ENCODE measurements at regions not wholly inside any gene's neighbourhood (a gene's known extent, or its start where the extent isn't known, plus 50 kb on each side); places are given as distances from the start of the nearest gene placed in this dataset.

DNA sequence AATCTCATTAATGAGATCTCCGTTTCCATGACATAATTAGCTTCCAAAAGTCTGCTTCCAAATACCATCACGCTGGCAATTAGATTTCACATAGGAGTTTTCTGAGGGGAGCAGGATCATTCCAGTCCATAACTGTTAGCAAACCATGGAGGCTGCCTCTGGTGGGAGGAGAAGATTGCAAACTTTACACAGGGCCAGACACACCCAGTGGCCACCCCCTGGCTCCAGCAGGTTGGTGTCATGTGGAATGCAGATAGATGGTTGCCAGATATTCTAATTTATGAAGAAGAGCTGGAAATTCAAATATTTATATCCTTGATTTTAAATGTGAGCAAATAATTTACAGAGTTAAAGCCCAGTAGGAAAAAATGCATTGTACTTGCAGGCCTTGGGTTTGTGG is 164.2 kb downstream of the ICE1 start:
- H3K36me3 Mint-ChIP-seq (ENCODE audit: low read depth), result no peaks in the 10 kb centered on the region
- no peak overlapping the region for H3K27ac Mint-ChIP-seq (ENCODE audit: unreplicated experiment)
- H3K27me3 Mint-ChIP-seq (ENCODE audit: low read depth), result no peaks in the 10 kb centered on the region
- no peak overlapping the region for H3K4me3 Mint-ChIP-seq
- H3K9me3 Mint-ChIP-seq, result no peaks in the 10 kb centered on the region
- H3K4me1 Mint-ChIP-seq, result no peaks in the 10 kb centered on the region
- TF ChIP-seq, protein P1, sequence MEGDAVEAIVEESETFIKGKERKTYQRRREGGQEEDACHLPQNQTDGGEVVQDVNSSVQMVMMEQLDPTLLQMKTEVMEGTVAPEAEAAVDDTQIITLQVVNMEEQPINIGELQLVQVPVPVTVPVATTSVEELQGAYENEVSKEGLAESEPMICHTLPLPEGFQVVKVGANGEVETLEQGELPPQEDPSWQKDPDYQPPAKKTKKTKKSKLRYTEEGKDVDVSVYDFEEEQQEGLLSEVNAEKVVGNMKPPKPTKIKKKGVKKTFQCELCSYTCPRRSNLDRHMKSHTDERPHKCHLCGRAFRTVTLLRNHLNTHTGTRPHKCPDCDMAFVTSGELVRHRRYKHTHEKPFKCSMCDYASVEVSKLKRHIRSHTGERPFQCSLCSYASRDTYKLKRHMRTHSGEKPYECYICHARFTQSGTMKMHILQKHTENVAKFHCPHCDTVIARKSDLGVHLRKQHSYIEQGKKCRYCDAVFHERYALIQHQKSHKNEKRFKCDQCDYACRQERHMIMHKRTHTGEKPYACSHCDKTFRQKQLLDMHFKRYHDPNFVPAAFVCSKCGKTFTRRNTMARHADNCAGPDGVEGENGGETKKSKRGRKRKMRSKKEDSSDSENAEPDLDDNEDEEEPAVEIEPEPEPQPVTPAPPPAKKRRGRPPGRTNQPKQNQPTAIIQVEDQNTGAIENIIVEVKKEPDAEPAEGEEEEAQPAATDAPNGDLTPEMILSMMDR (conservative IDR thresholded peaks at IDR 0.05), result no peak
- DNase-seq (ENCODE audit: low read depth, low spot score), result no peak

DNA sequence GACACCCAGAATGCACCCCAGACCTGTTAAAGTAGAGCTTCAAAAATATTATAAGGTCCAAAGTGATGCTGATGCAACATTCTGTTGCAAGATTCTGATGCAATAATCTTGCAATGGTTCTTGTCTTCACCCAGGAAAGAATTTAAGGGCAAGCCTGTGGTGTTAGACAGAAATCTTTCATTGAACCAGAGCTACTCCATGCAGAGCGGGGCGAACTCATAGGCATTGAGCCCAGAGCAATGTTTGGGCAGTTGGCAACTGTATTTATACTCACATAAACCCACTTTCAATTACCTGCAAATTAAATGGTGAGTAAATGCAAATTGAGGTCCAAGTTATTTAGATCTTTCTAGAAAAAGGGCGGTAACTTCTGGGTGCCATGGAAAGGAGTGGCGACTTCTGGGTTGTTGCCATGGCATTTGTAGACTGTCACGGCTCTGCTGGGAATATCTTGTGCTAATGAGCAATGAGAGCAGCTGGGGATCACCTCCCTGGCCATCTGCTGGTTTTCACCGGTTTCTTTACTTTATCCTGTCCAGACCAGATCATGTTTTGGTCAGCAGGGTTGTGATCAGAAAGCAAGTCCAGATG is 163.4 kb downstream of the ICE1 start:
- no peaks in the 10 kb centered on the region for H3K27me3 Mint-ChIP-seq (ENCODE audit: low read depth)
- TF ChIP-seq, protein P1 (conservative IDR thresholded peaks at IDR 0.05), result no peak
- H3K4me3 Mint-ChIP-seq, result no peak overlapping the region
- H3K4me1 Mint-ChIP-seq, result no peaks in the 10 kb centered on the region
- H3K27ac Mint-ChIP-seq (ENCODE audit: unreplicated experiment), result peak overlapping the region; percentile 44
- H3K36me3 Mint-ChIP-seq (ENCODE audit: low read depth), result no peaks in the 10 kb centered on the region
- DNase-seq (ENCODE audit: low read depth, low spot score), result no peak
- no peaks in the 10 kb centered on the region for H3K9me3 Mint-ChIP-seq

DNA sequence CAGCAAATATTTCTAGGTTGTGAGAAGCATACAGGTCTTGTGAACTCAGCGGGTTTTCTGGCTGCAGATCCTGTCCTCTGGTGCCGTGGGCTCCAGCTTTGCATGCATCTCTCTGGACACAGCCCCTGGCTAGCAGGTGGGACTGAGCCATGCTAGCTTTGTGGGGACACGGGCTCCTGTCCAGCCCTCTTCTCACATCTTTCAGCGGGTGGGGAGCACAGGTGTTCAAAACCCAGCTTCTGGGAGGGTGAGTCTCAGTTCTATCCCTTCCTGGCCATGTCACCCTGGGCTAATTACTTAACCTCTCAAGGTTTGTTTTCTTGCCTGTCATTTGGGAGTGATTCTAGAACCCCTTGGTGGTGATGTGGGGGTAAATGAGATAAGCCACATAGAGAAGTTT is 162.3 kb downstream of the ICE1 start:
- H3K4me3 Mint-ChIP-seq, result no peak overlapping the region
- TF ChIP-seq, protein P1 (conservative IDR thresholded peaks at IDR 0.05), result no peak
- H3K36me3 Mint-ChIP-seq (ENCODE audit: low read depth), result no peaks in the 10 kb centered on the region
- H3K9me3 Mint-ChIP-seq, result peaks cover 5% of the 10 kb centered on the region
- H3K4me1 Mint-ChIP-seq, result no peaks in the 10 kb centered on the region
- DNase-seq (ENCODE audit: low read depth, low spot score), result no peak
- no peaks in the 10 kb centered on the region for H3K27me3 Mint-ChIP-seq (ENCODE audit: low read depth)
- no peak overlapping the region for H3K27ac Mint-ChIP-seq (ENCODE audit: unreplicated experiment)

DNA sequence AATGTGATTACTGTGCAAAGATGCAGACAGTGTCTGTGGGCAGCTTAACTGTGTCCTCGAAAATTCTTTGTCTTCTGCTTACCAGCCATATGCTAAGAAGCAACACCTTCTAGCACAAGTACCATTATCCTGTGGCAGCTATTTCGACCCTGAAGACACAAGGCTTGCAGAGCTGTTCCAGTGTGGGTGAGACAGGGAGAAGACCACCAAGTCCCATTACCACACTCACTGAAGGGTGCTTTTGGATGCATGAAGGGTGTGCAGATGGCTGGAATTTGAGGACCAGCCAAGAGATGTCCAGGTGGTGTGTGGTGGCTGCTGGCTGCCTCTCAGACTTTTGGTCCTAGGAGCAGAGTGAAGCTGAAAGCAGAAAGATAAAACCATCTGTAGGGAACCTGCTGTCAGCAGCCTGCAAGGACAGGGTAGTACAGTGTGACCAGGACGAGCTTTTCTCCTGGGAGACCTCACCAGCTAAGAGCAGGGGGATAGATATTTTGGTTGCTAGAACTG is 161.8 kb downstream of the ICE1 start:
- no peak overlapping the region for H3K4me3 Mint-ChIP-seq
- no peaks in the 10 kb centered on the region for H3K36me3 Mint-ChIP-seq (ENCODE audit: low read depth)
- no peak for DNase-seq (ENCODE audit: low read depth, low spot score)
- H3K27me3 Mint-ChIP-seq (ENCODE audit: low read depth), result no peaks in the 10 kb centered on the region
- TF ChIP-seq, protein P1 (conservative IDR thresholded peaks at IDR 0.05), result no peak
- H3K27ac Mint-ChIP-seq (ENCODE audit: unreplicated experiment), result no peak overlapping the region
- no peaks in the 10 kb centered on the region for H3K4me1 Mint-ChIP-seq
- peaks cover 5% of the 10 kb centered on the region for H3K9me3 Mint-ChIP-seq

DNA sequence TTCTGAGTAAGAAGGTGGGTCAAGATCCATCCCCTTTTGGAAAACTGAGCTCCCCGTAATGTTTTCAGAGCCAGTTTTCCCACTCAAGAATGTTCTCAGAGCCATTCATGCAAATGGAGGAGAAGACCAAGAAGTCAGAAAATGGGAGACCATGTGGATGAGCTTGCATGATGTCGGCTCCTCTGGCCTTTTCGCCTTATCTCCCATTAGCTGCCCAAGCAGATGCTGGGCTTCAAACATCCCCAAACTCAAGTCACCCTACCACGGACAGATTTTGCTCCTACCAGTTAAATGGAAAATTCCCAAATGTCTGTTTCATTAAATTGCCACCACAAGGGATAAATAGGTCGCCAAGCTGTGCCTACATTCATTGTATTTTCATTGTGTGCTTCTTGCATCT is 161.4 kb downstream of the ICE1 start:
- H3K4me3 Mint-ChIP-seq, result no peak overlapping the region
- H3K27ac Mint-ChIP-seq (ENCODE audit: unreplicated experiment), result no peak overlapping the region
- H3K36me3 Mint-ChIP-seq (ENCODE audit: low read depth), result no peaks in the 10 kb centered on the region
- DNase-seq (ENCODE audit: low read depth, low spot score), result no peak
- peaks cover 5% of the 10 kb centered on the region for H3K9me3 Mint-ChIP-seq
- no peaks in the 10 kb centered on the region for H3K27me3 Mint-ChIP-seq (ENCODE audit: low read depth)
- TF ChIP-seq, protein P1 (conservative IDR thresholded peaks at IDR 0.05), result no peak
- no peaks in the 10 kb centered on the region for H3K4me1 Mint-ChIP-seq
